Neural progenitor cell (in vitro differentiated cells): ENCODE measurements at regions not wholly inside any gene's neighbourhood (a gene's known extent, or its start where the extent isn't known, plus 50 kb on each side); places are given as distances from the start of the nearest gene placed in this dataset.

Experiments
- DNase-seq: peaks from one replicate; pipeline ENCODE4 v3.0.0-alpha.2; 2016; ENCODE audit warnings: low spot score
- H2AFZ ChIP-seq: fragments of 200-600 bp; sonication (generic); replicated peaks from 2 replicates; pipeline ENCODE4 v1.6.1; 2016; ENCODE audit warnings: antibody characterized with exemption
- H3F3A ChIP-seq: fragments of 200-600 bp; sonication (generic); 2 replicates; pipeline ENCODE4 v1.6.1; 2016; ENCODE audit warnings: antibody characterized with exemption, low read depth
- H3K27ac ChIP-seq: fragments of 200-600 bp; sonication (generic); 2 replicates; pipeline ENCODE4 v1.5.1; 2016; ENCODE audit warnings: mild to moderate bottlenecking
- H3K27me3 ChIP-seq: fragments of 200-600 bp; sonication (generic); 2 replicates; pipeline ENCODE4 v1.6.1; 2016; ENCODE audit warnings: mild to moderate bottlenecking, moderate library complexity
- H3K36me3 ChIP-seq: fragments of 200-600 bp; sonication (generic); 2 replicates; pipeline ENCODE4 v1.5.1; 2016
- H3K4me1 ChIP-seq: fragments of 200-600 bp; sonication (generic); 2 replicates; pipeline ENCODE4 v1.6.1; 2016; ENCODE audit warnings: mixed run types
- H3K4me2 ChIP-seq: fragments of 200-600 bp; sonication (generic); 2 replicates; pipeline ENCODE4 v1.6.1; 2016
- H3K4me3 ChIP-seq: fragments of 200-600 bp; sonication (generic); 2 replicates; pipeline ENCODE4 v1.5.1; 2016
- H3K79me2 ChIP-seq: fragments of 200-600 bp; sonication (generic); 2 replicates; pipeline ENCODE4 v1.6.1; 2016; ENCODE audit warnings: low read depth
- H3K9ac ChIP-seq: fragments of 200-600 bp; sonication (generic); 2 replicates; pipeline ENCODE4 v1.6.1; 2016
- H3K9me3 ChIP-seq: fragments of 200-600 bp; sonication (generic); 2 replicates; pipeline ENCODE4 v1.5.1; 2016; ENCODE audit warnings: low read depth
- H4K20me1 ChIP-seq: fragments of 200-600 bp; sonication (generic); 2 replicates; pipeline ENCODE4 v1.6.1; 2016; ENCODE audit warnings: low read depth
- H3K27ac Mint-ChIP-seq: 3 replicates; pipeline ENCODE4 v1.8.0; 2021; ENCODE audit warnings: mixed read lengths
- H3K27me3 Mint-ChIP-seq: 2 replicates; pipeline ENCODE4 v1.8.0; 2022; ENCODE audit warnings: low read depth, mild to moderate bottlenecking, inconsistent platforms, moderate library complexity, mixed read lengths; ENCODE audit not compliant: insufficient read depth
- H3K36me3 Mint-ChIP-seq: 3 replicates; pipeline ENCODE4 v1.8.0; 2021; ENCODE audit warnings: mixed read lengths
- H3K4me1 Mint-ChIP-seq: 3 replicates; pipeline ENCODE4 v1.8.0; 2021; ENCODE audit warnings: mixed read lengths
- H3K4me3 Mint-ChIP-seq: 3 replicates; pipeline ENCODE4 v1.8.0; 2021; ENCODE audit warnings: mild to moderate bottlenecking, moderate library complexity, mixed read lengths
- H3K9me3 Mint-ChIP-seq: 3 replicates; pipeline ENCODE4 v1.8.0; 2020; ENCODE audit warnings: mixed read lengths
- CTCF ChIP-seq: fragments of 200-600 bp; sonication (generic); IDR thresholded peaks from 2 replicates; pipeline ENCODE4 v1.5.1; 2017; ENCODE audit warnings: antibody characterized with exemption, mild to moderate bottlenecking
- EZH2 ChIP-seq: fragments of 200-600 bp; sonication (generic); IDR thresholded peaks from 2 replicates; pipeline ENCODE4 v1.6.1; 2017; ENCODE audit warnings: antibody characterized with exemption, mild to moderate bottlenecking, moderate library complexity
- EZH2phosphoT487 ChIP-seq: fragments of 200-600 bp; sonication (generic); IDR thresholded peaks from 2 replicates; pipeline ENCODE4 v1.6.1; 2017; ENCODE audit warnings: antibody characterized with exemption

- Histone ChIP-seq H3K9me3 (no peaks in the 10 kb centered on the region), H3F3A (no peaks in the 10 kb centered on the region), H3K79me2 (no peaks in the 10 kb centered on the region), H3K27ac (no peak overlapping the region), H3K27me3 (no peaks in the 10 kb centered on the region), H3K4me1 (no peaks in the 10 kb centered on the region), H4K20me1 (no peaks in the 10 kb centered on the region), H3K4me3 (no peak overlapping the region), H3K4me2 (no peak overlapping the region), H3K9ac (no peak overlapping the region), H3K36me3 (no peaks in the 10 kb centered on the region), H2AFZ (no peak overlapping the region)
- Mint-ChIP-seq H3K9me3 (no peaks in the 10 kb centered on the region), H3K4me3 (no peak overlapping the region), H3K27ac (no peak overlapping the region), H3K27me3 (no peaks in the 10 kb centered on the region), H3K4me1 (peaks cover 4% of the 10 kb centered on the region), H3K36me3 (no peaks in the 10 kb centered on the region)
- no peak for DNase-seq
- TF ChIP-seq CTCF (no peak), EZH2phosphoT487 (no peak), EZH2 (no peak)
These were observed 504.8 kb downstream of the RFC3 start for GRCh38 chr13:34322743-34323074.

- Histone ChIP-seq H3K27ac (no peak overlapping the region), H3K36me3 (no peaks in the 10 kb centered on the region), H4K20me1 (no peaks in the 10 kb centered on the region), H3K9ac (no peak overlapping the region), H3K4me1 (no peaks in the 10 kb centered on the region), H3F3A (no peaks in the 10 kb centered on the region), H3K9me3 (no peaks in the 10 kb centered on the region), H2AFZ (no peak overlapping the region), H3K4me3 (no peak overlapping the region), H3K79me2 (no peaks in the 10 kb centered on the region), H3K27me3 (no peaks in the 10 kb centered on the region), H3K4me2 (no peak overlapping the region)
- Mint-ChIP-seq H3K27me3 (peaks cover 2% of the 10 kb centered on the region), H3K4me3 (no peak overlapping the region), H3K9me3 (peaks cover 11% of the 10 kb centered on the region), H3K27ac (no peak overlapping the region), H3K4me1 (no peaks in the 10 kb centered on the region), H3K36me3 (no peaks in the 10 kb centered on the region)
- TF ChIP-seq EZH2 (no peak), CTCF (no peak), EZH2phosphoT487 (no peak)
- DNase-seq: no peak
These were observed 517.4 kb downstream of the RFC3 start for GRCh38 chr13:34335014-34336007.

- Mint-ChIP-seq H3K27me3 (peaks cover 2% of the 10 kb centered on the region), H3K9me3 (peaks cover 3% of the 10 kb centered on the region), H3K36me3 (no peaks in the 10 kb centered on the region), H3K4me3 (no peak overlapping the region), H3K27ac (no peak overlapping the region), H3K4me1 (no peaks in the 10 kb centered on the region)
- Histone ChIP-seq H3K9ac (no peak overlapping the region), H3K27me3 (no peaks in the 10 kb centered on the region), H3K4me3 (no peak overlapping the region), H2AFZ (no peak overlapping the region), H3K4me1 (no peaks in the 10 kb centered on the region), H3K27ac (no peak overlapping the region), H3K4me2 (no peak overlapping the region), H3K36me3 (no peaks in the 10 kb centered on the region), H3K9me3 (no peaks in the 10 kb centered on the region), H4K20me1 (no peaks in the 10 kb centered on the region), H3F3A (no peaks in the 10 kb centered on the region), H3K79me2 (no peaks in the 10 kb centered on the region)
- TF ChIP-seq EZH2: no peak
- no peak for TF ChIP-seq EZH2phosphoT487
- TF ChIP-seq CTCF: no peak
- DNase-seq: no peak
These were observed 520.2 kb downstream of the RFC3 start for GRCh38 chr13:34338102-34338501.
